RKO (cell line): ENCODE measurements at regions not wholly inside any gene's neighbourhood (a gene's known extent, or its start where the extent isn't known, plus 50 kb on each side); places are given as distances from the start of the nearest gene placed in this dataset.
"Not testable (repeated sequence)": the region's sequence is repeated elsewhere in the genome, so short reads cannot be mapped to it uniquely, and the experiment has no call there.

ENCODE experiments used
- DNase-seq: peaks from one replicate; pipeline ENCODE4 v3.0.0-alpha.2; 2016; ENCODE audit warnings: low spot score

- DNase-seq, result no peak
These were observed 151.6 kb downstream of the SLITRK1 start for GRCh38 chr13:83730674-83731073.

- no peak for DNase-seq
These were observed 159.8 kb downstream of the SLITRK1 start for GRCh38 chr13:83722443-83722842.

- DNase-seq, result no peak
These were observed 166.2 kb downstream of the SLITRK1 start for GRCh38 chr13:83716121-83716520.

GRCh38 chr13:83714236-83714635, 168.0 kb downstream of the SLITRK1 start:
- DNase-seq, result no peak

- DNase-seq, result no peak
These were observed 172.2 kb downstream of the SLITRK1 start for GRCh38 chr13:83710133-83710515.

- DNase-seq, result no peak
These were observed 172.7 kb downstream of the SLITRK1 start for GRCh38 chr13:83709426-83710132.

GRCh38 chr13:83702021-83702420, 180.3 kb downstream of the SLITRK1 start:
- no peak for DNase-seq

GRCh38 chr13:83692800-83693199, 189.5 kb downstream of the SLITRK1 start:
- DNase-seq, result no peak

- DNase-seq, result no peak
These were observed 190.3 kb downstream of the SLITRK1 start for GRCh38 chr13:83691966-83692365.

- no peak for DNase-seq
These were observed 200.7 kb downstream of the SLITRK1 start for GRCh38 chr13:83681547-83681946.

GRCh38 chr13:83677985-83678384, 204.3 kb downstream of the SLITRK1 start:
- no peak for DNase-seq

GRCh38 chr13:83672612-83673011, 209.7 kb downstream of the SLITRK1 start:
- no peak for DNase-seq

GRCh38 chr13:83667606-83668005, 214.7 kb downstream of the SLITRK1 start:
- DNase-seq, result no peak

- no peak for DNase-seq
These were observed 216.1 kb downstream of the SLITRK1 start for GRCh38 chr13:83666141-83666540.

GRCh38 chr13:83657281-83657680, 225.0 kb downstream of the SLITRK1 start:
- DNase-seq, result no peak

- not testable (repeated sequence) for DNase-seq
These were observed 239.7 kb downstream of the SLITRK1 start for GRCh38 chr13:83642617-83643016.

GRCh38 chr13:83634601-83635000, 247.7 kb downstream of the SLITRK1 start:
- no peak for DNase-seq

- no peak for DNase-seq
These were observed 248.5 kb downstream of the SLITRK1 start for GRCh38 chr13:83633746-83634145.

GRCh38 chr13:83622422-83622784, 259.9 kb downstream of the SLITRK1 start:
- no peak for DNase-seq

- DNase-seq, result no peak
These were observed 260.4 kb downstream of the SLITRK1 start for GRCh38 chr13:83621765-83622421.

- peak; percentile 60 for DNase-seq
These were observed 261.6 kb downstream of the SLITRK1 start for GRCh38 chr13:83620530-83621220.

GRCh38 chr13:83618966-83619365, 263.3 kb downstream of the SLITRK1 start:
- peak; percentile 26 for DNase-seq

- DNase-seq, result no peak
These were observed 268.8 kb downstream of the SLITRK1 start for GRCh38 chr13:83613524-83613923.
